GM12873 (cell line): ENCODE measurements at regions not wholly inside any gene's neighbourhood (a gene's known extent, or its start where the extent isn't known, plus 50 kb on each side); places are given as distances from the start of the nearest gene placed in this dataset.

Source experiments
- TF ChIP-seq, protein P1 (sequence below): IDR thresholded peaks from 2 replicates; pipeline ENCODE4 v1.5.1; 2012; ENCODE audit warnings: low read depth, mild to moderate bottlenecking, moderate library complexity, low read length, control low read depth; ENCODE audit not compliant: insufficient read depth; ENCODE audit errors: missing control alignments

DNA sequence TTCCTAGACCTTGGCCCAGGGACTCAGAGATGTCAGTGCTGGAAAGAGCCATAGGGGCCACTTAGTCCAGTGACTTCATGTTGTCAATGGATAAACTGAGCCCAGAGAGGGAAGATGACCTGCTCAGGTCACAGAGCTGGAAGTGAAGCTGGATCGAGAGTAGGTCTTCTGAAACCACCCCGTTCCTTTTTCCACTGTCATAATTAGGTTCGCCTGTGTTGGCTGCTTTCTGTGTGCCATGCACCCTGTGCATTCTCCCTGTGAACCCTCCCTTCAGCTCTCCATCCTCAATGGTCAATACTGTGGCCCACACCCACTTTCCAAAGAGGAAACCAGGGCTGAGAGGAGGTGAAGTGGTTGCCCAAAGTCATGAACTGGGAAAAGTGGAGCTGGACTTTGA, 74.8 kb downstream of the CCR1 start:
- TF ChIP-seq, protein P1, sequence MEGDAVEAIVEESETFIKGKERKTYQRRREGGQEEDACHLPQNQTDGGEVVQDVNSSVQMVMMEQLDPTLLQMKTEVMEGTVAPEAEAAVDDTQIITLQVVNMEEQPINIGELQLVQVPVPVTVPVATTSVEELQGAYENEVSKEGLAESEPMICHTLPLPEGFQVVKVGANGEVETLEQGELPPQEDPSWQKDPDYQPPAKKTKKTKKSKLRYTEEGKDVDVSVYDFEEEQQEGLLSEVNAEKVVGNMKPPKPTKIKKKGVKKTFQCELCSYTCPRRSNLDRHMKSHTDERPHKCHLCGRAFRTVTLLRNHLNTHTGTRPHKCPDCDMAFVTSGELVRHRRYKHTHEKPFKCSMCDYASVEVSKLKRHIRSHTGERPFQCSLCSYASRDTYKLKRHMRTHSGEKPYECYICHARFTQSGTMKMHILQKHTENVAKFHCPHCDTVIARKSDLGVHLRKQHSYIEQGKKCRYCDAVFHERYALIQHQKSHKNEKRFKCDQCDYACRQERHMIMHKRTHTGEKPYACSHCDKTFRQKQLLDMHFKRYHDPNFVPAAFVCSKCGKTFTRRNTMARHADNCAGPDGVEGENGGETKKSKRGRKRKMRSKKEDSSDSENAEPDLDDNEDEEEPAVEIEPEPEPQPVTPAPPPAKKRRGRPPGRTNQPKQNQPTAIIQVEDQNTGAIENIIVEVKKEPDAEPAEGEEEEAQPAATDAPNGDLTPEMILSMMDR: no peak

DNA sequence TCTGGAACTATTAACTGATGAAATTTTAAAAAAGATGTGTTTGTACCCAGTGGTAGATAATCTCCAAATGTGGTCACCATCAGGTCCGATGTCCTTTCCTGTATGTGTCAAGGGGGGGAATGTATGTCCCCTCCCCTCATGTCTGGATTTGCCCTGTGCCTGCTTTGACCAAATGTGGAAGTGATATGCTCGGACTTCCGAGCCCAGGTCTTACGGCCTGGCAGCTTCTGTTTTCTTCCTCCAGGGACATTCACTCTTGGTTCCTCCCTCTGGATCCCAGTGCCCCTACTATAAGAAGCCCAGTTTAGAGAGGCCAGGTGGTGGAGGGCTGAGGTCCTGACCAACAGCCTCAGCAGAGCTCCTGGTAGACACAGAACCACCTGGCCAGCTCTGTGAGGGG, 75.5 kb downstream of the CCR1 start:
- TF ChIP-seq, protein P1: no peak

DNA sequence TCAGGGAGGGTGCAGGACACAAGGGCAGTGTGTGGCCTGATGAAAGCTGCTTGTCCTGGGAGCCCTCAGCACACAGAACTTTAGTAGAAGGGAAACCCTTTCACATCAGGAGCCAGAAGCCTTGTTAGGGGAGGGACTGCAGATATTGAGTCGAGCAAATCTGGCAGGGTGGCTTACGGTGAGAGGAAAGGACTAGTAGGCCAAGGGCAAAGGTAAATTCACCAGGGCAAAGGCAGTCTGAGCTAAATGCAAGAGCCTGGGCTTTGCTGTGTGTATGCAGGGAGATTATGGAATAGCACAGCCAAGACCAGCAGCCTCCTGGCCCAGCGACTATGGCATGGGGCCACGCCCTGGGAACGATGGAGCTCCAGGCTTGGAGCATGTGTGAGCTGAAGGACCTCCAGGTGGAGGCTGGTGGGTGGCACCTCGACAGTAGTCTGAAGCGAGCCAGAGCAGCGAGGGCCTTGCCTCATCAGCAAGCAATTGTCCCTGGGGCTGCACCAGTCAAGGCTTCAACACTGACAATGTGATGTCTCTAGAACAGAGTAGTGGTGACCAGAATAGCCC, 76.1 kb downstream of the CCR1 start:
- TF ChIP-seq, protein P1: no peak

DNA sequence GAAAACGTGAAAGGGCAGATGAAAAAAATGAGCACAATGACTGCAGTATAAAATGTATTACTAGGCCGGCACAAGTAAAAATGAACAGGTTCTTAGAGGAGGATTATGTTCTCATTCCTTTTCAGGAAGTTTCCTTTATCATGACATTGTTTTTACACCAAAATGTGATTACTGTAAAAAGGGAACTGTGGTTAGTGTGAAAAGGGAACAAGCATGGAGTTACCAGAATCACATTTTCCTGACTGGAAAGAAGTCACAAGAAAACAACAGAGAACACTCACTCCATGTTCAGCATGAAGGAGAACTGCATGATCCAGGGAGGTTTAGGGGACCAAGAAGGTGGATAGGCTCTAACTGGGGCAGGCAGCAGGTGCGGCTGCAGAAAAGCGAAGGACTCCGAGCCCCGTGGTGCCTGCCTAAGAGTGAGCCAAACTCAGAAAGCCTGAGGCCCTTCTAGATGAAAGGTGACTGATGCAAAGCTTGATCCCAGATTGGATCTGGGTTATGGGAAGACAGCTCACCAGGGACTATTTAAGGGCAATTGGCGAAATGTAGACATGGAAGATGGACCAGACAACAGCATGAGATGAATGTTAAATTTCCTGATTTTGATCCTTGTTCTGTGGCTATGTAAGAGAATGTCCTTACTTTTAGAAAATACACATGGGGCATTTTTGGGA, 77.3 kb downstream of the CCR1 start:
- TF ChIP-seq, protein P1: no peak

DNA sequence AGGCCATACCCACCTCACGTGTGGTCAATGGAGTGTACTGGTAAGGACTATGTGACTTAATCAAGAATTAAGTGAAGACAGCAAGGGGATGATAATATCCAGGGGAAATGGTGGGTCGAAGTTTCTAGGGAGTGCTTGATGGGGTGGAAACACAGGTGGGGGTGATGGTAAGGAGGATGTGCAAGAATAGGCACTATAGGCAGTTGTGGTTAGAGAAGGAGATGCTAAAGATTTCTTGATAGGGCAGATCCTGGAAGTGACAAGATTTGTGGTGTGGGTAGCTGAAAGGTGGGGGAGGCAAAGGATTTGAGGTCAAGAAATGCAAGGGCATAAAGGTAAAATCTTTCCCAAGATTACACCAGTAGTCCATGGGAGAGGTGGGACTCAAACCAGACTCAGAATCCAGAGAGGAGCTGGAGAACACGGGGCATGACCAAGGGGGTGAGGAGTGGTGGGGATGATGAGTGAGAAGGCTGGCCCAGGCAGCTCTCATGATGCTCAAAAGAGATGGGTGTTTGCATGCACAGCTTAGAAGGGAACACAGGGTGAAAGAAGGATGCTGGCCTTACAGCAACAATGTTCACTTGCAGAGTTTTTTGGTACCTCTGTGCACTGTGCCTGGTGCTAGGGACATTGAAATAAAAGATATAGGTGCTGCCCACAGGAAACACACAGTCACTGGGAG, 78.4 kb downstream of the CCR1 start:
- TF ChIP-seq, protein P1: no peak

DNA sequence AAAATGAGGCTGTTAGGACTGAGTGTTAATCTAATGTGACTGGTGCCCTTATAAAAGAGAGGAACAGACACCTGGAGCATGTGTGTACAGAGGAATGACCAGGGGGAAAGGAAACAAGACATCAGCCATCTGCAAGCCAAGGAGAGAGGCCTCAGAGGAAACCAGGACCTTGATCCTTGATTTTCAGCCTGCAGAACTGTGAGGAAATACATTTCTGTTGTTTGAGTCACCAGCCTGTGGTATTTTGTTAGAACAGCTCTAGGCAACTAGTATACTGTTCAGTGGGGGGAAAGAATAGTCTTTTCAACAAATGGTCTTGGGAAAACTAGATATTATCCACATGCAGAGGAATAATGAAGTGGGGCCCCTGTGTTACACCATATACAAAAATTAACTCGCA, 80.6 kb downstream of the CCR1 start:
- TF ChIP-seq, protein P1: no peak
